AG09309 (cell line): ENCODE measurements at regions not wholly inside any gene's neighbourhood (a gene's known extent, or its start where the extent isn't known, plus 50 kb on each side); places are given as distances from the start of the nearest gene placed in this dataset.

ENCODE experiments used
- DNase-seq: peaks from one replicate; pipeline ENCODE4 v3.0.0-alpha.2; 2010; ENCODE audit warnings: low read depth
- H3K4me3 ChIP-seq: 2 replicates; pipeline ENCODE4 v1.5.1; 2011; ENCODE audit warnings: mild to moderate bottlenecking, low read depth, low read length, moderate library complexity; ENCODE audit not compliant: control insufficient read depth
- TF ChIP-seq, protein P1 (sequence below): IDR thresholded peaks from 2 replicates; pipeline ENCODE4 v1.5.1; 2011; ENCODE audit warnings: mild to moderate bottlenecking, low read depth, low read length, inconsistent platforms; ENCODE audit not compliant: insufficient read depth, control insufficient read depth; ENCODE audit errors: missing control alignments

DNA sequence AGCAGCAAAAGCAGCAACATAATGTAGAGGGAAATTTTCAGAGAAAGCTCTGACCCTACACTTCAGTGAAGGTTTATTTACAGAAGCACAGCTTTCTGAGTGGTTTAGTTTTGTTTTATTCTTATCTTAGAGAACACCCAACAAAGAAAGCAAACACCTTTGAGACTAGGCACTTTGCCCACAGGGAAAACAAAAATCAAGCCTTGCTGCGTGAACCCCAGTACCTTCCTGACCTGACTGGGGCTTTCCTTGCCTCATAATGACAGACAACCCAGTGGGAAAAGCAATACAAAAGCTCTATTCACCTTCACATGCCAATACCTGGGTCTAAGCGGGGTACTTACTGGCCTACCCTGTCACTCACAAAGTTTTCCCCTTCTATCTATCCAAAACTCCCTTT, 189.8 kb downstream of the HINT1 start:
- TF ChIP-seq, protein P1, sequence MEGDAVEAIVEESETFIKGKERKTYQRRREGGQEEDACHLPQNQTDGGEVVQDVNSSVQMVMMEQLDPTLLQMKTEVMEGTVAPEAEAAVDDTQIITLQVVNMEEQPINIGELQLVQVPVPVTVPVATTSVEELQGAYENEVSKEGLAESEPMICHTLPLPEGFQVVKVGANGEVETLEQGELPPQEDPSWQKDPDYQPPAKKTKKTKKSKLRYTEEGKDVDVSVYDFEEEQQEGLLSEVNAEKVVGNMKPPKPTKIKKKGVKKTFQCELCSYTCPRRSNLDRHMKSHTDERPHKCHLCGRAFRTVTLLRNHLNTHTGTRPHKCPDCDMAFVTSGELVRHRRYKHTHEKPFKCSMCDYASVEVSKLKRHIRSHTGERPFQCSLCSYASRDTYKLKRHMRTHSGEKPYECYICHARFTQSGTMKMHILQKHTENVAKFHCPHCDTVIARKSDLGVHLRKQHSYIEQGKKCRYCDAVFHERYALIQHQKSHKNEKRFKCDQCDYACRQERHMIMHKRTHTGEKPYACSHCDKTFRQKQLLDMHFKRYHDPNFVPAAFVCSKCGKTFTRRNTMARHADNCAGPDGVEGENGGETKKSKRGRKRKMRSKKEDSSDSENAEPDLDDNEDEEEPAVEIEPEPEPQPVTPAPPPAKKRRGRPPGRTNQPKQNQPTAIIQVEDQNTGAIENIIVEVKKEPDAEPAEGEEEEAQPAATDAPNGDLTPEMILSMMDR = no peak
- no peak overlapping the region for H3K4me3 ChIP-seq
- DNase-seq = no peak

DNA sequence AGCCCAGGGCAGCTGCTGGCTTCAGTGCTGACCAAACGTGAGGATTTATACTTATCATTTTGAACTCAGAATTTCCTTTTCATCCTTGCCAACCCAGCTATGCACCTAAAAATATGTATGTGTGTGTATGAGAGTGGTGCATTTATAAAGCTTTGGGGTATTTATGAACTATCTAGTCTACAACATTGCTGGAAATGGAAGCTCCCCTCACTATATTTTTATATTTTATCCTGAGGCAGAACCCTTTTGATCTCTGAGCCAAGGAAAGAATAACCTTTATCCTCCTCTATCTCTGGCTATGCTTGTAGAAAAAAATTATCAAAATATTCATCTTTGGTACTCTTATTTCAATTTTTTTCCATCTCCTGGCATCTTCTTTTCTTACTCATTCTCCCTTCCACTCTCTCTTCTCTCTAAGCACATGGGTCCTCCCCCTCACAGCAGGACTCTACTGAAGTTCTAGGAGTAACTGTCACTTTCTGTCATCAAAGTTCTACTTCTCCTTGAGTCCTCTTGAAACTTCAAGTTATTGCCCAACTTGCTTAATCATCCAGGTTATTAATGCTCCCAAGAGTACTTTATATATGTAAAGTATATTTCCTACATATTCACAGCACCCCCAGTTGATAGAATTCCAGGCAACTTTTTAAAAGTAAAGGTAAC, 190.9 kb downstream of the HINT1 start:
- no peak overlapping the region for H3K4me3 ChIP-seq
- DNase-seq = no peak
- TF ChIP-seq, protein P1 = no peak

DNA sequence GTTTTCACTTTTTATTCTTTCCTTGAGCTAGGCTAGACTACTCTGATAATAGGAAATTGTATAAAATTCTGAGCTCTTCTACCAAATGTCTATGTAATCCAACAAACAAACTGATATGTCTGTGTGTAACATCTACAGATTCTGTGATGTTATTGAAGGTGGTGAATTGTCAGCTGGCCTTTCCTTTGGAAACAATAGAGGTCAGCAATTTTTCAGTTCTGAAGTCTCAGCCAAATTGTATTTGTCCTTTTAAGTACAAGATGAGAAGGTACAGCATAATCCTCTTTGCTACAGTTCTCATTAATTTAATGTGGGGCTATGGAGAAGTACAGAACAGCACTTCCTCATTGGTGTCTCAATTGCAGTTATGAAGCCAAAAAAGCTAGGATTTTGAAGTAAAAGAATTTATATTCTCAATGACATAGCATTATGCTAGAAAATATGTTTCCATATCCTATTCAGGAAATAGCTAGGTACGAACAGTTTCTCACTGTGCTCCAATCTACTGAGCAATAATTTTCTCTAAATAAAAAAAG, 198.0 kb downstream of the HINT1 start:
- DNase-seq = no peak
- no peak overlapping the region for H3K4me3 ChIP-seq
- TF ChIP-seq, protein P1 = no peak

- TF ChIP-seq, protein P1 = no peak
- no peak overlapping the region for H3K4me3 ChIP-seq
- DNase-seq = no peak
Measured at GRCh38 chr5:130965920-130966319, 199.1 kb downstream of the HINT1 start.

DNA sequence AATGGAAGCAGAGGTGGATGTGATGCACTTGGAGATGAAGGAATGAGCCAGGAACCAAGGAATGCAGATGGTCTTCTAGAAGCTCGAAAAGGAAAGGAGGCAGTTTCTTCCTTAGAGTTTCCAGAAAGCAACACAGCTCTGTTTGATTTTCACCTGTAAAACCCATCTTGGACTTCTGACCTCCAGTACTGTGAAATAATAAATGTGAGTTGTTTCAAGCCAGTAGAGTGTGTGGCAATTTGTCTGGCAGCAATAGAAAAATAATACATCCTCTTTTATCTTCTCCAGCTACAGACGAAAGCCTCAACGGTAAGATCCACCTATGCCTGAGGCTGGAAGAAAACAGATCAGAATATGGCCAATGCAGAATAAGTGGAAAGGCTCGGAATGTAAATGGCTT, 199.7 kb downstream of the HINT1 start:
- TF ChIP-seq, protein P1 = no peak

GRCh38 chr5:130964231-130965202, 200.5 kb downstream of the HINT1 start:
- no peak overlapping the region for H3K4me3 ChIP-seq
- TF ChIP-seq, protein P1 = no peak
- DNase-seq = no peak

More for the DNA sequence above, 199.7 kb downstream of the HINT1 start:
- no peak overlapping the region for H3K4me3 ChIP-seq
- no peak for DNase-seq
